HG03378 (cell line): ENCODE measurements at regions not wholly inside any gene's neighbourhood (a gene's known extent, or its start where the extent isn't known, plus 50 kb on each side); places are given as distances from the start of the nearest gene placed in this dataset.
"Not testable (repeated sequence)": the region's sequence is repeated elsewhere in the genome, so short reads cannot be mapped to it uniquely, and the experiment has no call there.

Source experiments
- ATAC-seq: cut with Tn5 transposase; IDR thresholded peaks from one replicate; pipeline ENCODE4 v1.9.1; 2021; ENCODE audit warnings: mild to moderate bottlenecking, moderate library complexity; ENCODE audit not compliant: unreplicated experiment

- no peak for ATAC-seq
Measured at GRCh38 chr7:67608806-67609205, 612.2 kb downstream of the TYW1 start.

- no peak for ATAC-seq
Measured at GRCh38 chr7:67610897-67611296, 614.3 kb downstream of the TYW1 start.

DNA sequence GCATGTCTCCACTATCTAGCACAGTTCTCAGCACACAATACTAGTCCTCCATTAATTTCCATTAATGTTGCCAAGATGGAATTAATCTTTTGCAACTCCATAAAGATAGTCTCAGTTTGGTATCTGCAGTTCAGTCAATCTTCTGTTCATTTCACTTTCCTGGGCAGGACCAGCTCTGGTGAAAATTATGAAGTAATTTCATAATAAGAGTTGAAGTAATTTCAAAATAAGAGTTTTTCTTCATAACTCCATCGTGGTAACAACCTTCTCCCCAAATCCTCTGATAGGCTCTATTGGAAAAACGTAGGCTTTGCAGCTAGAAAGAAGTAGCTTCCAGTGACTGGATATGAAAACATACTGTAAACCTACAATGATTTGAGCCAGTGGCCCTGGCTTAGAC lies 618.2 kb downstream of the TYW1 start:
- no peak for ATAC-seq

GRCh38 chr7:67616517-67616916 lies 619.9 kb downstream of the TYW1 start:
- ATAC-seq: no peak

DNA sequence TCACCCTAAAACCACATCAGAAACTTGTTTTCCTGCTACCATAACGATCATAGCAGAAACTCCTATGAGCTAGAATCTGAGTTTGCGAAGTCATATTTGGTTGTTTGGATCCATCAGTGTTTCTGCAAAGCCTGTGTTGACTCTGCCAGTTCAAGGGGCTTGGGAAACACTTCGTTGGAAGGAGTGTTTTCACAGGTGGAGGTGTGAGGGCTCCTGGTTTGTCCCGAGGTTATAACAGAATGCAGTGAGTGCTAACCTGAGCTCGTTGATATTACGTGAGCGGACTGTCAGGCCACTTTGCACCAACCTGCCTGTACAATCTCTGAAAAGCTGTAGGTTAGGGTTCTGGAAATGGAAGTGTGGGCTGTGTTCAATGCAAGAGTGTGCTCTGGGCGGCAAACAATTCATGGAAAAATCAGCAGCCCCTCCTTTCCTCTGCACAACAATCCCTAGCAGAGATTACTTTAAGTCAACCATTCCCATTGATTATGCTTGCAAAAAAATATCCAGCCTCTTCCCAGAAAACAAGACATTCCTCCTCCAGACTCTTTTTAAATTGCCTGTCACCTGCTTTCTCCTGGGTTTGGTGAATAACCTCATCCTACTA lies 622.0 kb downstream of the TYW1 start:
- no peak for ATAC-seq

GRCh38 chr7:67619175-67619574 lies 622.5 kb downstream of the TYW1 start:
- no peak for ATAC-seq

- ATAC-seq: no peak
Measured at GRCh38 chr7:67620216-67620933, 623.7 kb downstream of the TYW1 start.

GRCh38 chr7:67621704-67622103 lies 625.1 kb downstream of the TYW1 start:
- ATAC-seq: no peak

DNA sequence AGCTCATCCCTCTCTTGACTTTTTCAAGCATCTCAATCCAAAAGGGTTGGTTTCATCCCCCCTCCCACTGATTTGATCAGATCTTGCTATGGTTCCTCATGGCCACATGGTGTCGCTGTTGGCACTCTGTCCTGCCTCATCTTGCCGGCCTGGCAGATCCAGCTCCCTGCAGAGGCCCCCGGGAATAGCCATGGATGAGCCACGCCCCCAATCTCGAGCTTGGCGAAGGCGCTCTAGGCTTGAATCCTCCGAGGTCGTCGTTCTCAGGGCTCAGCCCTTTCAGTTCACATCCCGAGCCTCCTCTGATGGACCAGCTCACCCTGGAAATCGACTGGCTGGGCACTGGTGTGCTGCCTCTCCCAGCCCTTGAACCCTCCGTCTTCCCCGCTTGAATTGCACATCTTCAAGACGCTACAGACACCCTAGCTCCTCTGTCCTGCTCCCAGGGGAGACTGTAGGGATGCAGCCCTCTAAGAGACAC lies 628.7 kb downstream of the TYW1 start:
- no peak for ATAC-seq

DNA sequence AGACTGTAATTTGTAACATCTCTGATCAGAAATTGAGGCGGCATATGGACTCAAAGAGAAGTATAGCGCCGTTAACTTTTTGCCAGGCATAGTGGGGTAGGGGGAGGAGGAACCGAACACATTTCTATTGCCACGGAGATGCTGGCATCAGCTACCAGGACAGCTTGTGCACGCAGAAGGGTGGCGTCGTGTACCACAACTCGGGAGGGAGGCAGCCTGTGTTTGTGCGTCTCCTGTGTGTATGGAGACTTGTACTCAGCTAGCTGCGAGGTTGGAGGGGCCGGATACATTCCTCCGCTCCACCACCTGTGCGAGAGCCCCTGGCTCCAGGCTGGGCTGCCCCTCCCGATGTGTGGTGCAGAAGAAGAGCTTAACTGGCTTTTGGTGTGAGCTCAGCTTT lies 634.8 kb downstream of the TYW1 start:
- ATAC-seq: no peak

DNA sequence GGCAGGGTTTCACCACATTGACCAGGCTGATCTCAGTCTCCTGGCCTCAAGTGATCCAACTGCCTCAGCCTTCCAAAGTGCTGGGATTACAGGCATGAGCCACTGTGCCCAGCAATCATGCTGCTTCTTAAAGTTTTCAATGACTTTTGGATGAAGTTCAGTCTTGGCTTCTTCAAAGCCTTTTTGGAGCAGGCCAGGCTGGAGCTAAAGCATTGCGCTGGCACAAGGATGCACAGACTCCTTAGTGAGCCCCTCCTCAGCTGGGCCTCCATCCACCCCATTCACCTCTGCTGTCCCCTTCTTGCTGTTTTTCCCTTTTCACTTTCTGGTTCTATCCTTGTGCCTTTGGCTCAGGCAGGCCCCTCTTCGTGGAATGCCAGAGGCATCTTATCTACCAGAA lies 638.6 kb downstream of the TYW1 start:
- no peak for ATAC-seq

DNA sequence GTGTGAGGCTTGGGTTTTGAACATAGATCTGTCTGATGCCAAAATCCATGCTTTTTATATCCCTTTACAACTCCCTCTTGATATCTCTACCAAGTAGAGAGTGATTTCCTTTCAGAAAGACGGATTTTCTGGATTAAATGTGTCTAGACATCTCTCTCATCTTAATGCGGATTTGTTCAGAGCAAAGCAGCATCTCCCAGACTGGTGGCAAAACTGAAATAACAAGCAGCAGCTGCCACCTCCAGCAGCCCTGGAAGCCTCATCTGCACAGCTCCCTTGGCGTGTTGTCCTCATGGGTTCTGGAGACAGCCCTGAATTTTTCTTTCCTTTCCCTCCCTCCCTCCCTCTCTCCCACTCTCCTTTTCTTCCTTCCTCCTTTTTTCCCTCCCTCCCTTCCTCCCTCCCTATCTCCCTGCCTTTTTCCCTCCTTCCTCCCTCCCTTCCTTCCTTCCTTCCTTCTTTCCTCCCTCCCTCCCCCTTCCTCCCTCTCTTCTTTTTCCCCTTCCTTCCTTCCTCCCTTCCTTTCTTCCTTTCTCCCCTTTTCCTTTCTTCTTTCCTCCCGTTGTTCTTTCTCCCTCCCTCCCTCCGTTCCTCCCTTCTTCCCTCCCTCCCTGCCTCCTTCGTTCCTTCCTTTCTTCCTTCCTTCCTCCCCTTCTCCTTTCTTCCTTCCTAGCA lies 639.9 kb downstream of the TYW1 start:
- no peak for ATAC-seq

DNA sequence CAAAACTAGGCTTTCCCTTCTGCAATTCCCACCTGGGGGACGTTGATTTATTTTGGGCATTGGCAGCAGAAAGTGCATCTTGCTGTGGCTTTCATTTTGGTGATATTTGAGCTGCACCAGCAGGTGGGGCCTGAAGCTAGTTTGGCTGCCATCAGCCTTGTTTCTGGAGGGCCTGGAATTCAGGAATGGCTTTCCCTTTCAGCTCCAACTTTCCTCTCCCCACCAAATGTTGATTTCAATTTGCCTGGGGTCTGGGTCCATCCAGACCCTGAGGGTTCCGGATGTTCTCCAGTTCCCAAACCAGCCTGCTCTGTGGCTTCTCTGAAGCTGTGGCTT lies 640.4 kb downstream of the TYW1 start:
- ATAC-seq: no peak

DNA sequence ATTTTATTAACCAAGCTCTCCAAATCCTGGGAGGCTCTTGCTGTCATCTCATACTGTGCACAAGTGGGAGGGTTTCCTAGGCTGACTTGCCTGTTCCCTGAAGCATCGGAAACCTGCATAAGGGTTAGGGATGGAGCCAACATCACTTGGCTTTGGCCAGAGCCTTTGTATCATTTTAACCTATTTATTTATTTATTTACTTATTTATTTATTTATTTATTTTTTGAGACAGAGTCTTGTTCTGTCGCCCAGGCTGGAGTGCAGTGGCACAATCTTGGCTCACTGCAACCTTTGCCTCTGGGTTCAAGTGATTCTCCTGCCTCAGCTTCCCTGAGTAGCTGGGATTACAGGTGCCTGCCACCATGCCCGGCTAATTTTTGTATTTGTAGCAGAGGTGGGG lies 645.9 kb downstream of the TYW1 start:
- not testable (repeated sequence) for ATAC-seq

DNA sequence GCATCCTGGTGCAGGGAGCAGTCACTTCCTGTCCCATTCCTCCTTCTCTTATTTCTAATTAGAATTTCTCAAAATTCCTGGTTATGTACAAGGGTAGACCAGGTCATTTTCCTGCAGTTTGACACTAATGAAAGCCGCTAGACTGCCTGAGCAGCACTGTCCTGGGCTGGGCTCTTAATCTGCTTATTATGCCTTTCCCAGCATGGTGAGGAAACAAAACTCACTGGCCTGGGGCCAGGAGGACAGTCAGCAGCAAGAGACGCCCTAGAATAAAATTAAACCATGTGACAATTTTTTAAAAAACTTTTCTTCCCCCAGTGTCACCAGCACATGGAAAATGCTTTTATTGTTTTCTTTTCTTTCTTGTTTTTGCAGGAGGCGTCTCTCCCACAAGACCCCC lies 647.5 kb downstream of the TYW1 start:
- no peak for ATAC-seq

GRCh38 chr7:67652937-67653336 lies 656.3 kb downstream of the TYW1 start:
- ATAC-seq: no peak

DNA sequence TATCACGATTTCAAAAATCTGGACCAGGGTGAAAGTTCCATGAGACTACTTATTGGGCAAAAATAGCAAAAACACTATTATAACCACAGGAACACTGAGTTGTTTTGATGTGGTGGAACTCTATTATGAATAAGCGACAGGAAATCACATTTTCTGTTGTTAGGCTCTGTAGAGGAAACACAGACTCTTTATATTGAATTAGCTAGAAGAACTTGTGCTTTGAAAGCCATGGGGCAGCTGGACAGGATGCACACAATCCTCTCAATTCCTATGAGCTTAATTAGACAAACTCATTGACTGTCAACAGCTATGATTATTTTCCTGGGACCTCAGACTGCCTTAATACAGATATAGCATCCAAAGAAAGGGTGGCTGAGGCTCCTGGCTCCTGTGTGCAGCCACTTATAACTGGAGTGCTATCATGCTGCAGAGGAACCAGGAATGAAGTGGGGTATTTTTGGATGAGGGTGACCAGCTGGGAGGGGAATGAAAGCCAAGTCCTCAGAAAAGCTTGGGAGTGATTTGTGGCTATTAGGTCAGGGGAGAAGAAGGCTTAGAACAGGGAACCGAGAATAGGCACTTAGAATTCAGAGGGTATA lies 657.3 kb downstream of the TYW1 start:
- no peak for ATAC-seq

DNA sequence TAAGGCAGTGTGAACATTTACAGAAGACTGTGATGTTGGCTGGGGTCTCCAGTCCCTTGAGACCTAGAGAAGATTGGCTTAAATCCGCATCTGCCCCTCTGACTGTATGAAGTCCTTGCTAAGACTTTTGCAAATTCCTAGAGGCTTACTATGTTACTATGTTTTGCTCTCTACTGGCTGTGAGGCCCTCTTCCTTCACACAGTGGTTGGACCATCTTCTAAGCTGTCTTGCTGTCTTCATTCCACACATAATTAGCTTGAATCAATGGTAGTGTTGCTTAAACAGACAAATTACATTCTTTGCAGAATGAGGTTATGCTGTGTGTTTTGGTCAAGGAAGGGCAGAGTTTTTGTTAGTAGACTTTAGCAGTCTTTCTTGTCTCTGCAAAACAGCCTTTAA lies 658.0 kb downstream of the TYW1 start:
- ATAC-seq: no peak

DNA sequence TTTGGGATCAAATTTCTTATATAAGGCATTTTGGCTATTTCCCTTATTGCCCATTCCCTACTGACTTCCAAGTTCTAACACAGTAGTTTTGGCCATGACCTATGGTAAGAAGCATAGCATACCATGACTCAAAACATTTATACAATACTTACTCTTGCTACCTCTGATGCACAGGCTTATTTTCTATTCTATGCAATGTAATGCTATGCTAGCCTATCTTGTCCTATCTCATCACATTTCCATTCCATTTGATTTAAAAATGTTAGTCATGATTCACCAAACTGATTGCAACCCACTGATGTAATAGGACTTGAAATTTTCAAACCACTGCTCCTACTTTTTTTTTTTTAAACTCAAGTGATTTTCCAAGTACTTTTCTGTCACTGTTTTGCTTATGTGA lies 658.5 kb downstream of the TYW1 start:
- no peak for ATAC-seq

DNA sequence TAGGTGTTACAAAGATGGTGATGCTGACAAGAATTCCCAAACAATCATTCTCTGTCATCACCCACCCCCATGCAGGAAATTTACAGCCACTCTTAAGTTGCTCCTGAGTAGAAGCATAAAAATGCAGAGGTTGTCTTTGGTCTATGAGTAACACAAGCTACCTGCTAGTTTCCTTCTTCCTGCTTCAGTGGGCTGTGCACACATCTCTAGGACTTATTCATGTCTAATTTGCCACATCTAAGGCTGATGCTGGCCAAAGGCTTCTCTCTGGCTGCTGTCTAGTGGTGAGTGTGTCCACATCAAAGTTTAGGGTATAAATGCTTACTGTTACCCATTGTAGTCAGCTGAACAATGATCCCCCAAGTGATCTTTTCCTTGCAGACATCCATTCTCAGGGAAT lies 662.5 kb downstream of the TYW1 start:
- no peak for ATAC-seq

DNA sequence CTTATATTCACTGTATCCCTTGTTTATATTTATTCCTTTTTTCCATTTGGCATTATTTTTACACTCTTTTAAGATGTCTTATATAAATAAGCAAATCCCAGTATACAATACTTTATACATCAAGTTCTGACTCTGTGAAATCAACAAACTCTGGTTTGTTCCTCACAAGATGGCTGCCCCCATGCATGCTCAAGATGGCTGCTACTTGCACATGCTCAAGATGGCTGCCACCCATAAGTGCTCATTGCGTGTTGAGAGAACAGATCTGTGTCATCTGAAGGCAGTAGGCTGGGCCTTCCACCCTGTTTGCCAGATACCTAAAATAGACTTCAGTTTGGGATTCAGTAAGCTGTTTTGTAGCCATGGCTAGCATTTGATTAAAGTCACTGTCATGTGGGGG lies 666.2 kb downstream of the TYW1 start:
- ATAC-seq: no peak

GRCh38 chr7:67663644-67664043 lies 667.0 kb downstream of the TYW1 start:
- no peak for ATAC-seq
